ENCODE measurements at regions not wholly inside any gene's neighbourhood (a gene's known extent, or its start where the extent isn't known, plus 50 kb on each side); places are given as distances from the start of the nearest gene placed in this dataset.

GRCh38 chr1:70847013-70847412 lies 200.6 kb downstream of the PTGER3 start:
- TF ChIP-seq POLR2A (IDR thresholded peaks at IDR 0.05) (no peak), POLR2AphosphoS5 (IDR thresholded peaks at IDR 0.05) (no peak)

All from suprapubic skin (tissue), 4 donors.